GM19438 (cell line): ENCODE measurements at regions not wholly inside any gene's neighbourhood (a gene's known extent, or its start where the extent isn't known, plus 50 kb on each side); places are given as distances from the start of the nearest gene placed in this dataset.

ENCODE experiments used
- ATAC-seq: cut with Tn5 transposase; IDR thresholded peaks from one replicate; pipeline ENCODE4 v1.9.1; 2021; ENCODE audit warnings: low read depth; ENCODE audit not compliant: unreplicated experiment

DNA sequence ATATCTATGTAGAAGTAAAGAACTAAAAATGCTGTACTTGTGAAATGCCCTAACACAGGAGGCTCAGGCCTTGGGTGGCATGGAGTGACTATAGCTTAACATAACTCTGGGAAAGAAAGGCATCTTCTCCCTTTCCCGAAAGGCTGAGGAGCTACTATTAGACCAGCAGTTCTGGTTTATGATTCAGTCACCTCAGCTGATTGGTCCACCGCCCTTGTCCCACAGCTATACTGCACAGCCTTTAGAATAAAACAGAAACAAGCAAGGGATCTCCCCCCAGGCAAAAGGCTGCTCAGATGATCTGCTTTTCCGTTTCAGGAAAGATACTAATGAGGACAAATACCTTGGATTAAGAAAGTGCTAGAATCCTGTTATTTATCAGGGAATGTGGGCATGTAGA is 171.3 kb downstream of the SNCA start:
- ATAC-seq: no peak

DNA sequence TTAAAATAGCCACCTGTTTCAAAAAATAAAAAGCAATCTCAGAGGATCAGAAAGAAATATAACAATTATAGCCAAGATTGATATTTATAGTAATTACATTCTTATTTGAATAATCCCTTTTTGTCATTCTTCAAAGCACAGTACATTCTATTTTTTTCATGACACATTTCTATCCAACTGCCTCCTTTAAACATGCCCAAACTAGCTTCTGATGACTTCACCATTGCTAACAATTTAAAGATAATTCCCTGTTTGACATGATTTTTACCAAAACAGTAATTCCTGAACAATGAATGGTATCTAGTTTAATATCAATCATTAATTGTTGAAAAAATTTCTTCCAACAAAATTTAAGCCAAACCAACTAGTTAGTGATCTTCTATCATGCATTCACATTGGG is 172.4 kb downstream of the SNCA start:
- no peak for ATAC-seq

DNA sequence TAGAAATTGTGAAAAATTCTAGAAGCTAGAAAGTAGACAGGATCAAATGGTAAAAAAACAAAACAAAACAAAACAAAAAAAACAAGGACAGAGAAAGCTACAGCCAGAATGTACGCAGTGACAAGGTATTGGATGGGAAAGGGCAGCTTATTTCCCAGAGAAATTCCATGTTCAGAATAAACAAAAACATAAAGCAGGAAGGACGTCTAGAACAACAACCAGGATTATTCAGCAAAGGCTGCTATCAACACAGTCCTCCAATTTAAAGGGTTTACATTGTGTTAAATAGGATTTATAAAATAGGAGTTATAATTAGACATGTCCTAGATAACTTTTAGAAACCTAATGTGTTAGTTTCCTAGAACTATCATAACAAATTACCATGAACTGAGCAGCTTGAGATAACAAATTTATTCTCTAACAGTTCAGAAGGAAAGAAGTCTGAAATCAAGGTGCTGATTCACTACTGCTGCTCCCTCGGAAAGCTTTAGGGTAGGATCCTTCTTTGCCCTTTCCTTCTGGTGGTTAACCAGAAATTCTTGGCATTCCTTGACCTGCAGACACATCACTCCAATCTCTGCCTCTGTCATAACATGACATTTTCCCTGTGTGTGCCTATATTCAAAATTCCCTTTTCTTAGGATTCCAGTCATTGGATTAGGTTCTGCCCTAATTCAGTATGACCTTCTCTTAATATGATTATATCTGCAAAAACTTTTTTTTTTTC is 175.6 kb downstream of the SNCA start:
- no peak for ATAC-seq

DNA sequence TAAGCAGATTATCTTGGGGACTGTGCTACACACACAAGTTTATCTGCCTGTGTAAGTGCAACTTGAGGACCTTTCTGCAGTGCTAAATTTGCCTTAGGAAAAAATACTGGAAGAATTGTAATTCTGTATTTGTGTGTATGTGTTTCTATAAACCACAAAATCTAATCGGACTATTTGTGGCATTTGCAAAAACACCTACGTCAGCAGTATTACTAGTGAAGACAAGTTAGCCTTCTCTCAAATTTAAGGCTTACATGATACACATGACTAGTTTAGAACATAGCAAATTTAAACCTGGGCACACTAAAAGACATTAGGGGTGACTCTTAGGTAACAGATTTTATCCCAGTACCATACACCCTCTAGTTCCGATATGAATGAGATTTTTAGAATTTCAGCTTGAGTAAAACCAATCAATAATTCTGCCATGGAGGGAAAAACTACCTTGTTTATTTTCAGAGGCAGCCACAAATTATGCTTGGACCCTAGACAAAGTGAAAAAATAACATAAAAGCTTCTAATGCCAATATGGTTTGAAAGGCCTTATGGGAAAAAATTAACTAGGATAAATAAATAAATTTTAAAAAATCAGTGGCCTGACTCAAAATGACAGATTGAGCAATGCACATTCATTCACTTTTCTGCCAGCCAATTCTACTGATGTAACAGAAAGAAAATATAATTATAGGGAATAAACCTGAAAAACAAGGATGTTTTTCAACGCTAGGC is 176.4 kb downstream of the SNCA start:
- ATAC-seq: no peak

DNA sequence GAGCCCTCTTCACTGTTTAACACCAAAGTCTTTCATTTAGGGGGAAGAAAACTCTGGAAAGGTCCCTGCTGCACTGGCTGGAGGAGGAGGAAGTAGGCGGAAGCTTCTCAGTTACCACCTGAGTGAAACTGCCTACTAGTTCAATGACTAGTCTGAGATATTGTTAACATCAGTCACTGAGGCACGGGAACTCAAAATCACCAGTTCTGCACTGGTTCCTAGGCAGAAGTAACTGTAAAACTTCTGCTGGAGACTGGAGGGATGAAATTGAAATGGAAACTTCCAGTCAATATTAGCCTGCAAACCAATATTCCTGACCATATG is 178.3 kb downstream of the SNCA start:
- ATAC-seq: peak; percentile 70

DNA sequence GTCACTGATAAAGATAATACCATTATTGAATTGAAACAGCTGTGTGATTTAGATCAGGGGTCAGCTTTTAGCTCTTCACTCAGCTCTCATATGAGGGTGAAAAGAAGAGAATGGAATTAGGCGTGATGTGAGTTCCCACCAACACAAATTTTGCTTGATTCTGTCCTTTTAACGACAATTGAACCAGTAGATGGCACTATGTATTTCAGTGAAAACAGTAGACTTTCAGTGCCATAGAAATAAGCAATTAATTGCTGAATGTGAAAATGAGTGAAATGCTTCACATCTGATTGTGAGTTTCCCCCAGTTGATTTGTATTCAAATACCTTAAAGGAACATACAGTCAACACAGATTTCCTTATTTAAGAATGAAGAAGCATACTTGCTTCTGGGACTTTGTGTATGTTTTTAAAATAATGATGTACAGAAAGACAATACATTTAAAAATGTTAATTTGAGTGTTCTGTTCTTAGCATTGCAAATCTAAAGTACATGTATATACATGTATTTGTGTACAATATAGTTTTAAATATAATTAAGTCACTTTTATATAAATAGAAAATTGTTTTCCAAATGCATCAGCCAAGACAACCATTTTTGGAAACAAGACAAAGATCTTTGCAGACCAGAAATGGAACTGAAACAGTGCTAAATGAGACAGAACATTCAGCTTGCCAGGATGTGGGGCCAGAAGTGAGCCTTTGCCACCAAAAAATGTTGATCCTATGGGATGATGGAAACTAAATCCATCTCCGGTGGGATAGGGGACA is 178.8 kb downstream of the SNCA start:
- ATAC-seq: peak; percentile 51

DNA sequence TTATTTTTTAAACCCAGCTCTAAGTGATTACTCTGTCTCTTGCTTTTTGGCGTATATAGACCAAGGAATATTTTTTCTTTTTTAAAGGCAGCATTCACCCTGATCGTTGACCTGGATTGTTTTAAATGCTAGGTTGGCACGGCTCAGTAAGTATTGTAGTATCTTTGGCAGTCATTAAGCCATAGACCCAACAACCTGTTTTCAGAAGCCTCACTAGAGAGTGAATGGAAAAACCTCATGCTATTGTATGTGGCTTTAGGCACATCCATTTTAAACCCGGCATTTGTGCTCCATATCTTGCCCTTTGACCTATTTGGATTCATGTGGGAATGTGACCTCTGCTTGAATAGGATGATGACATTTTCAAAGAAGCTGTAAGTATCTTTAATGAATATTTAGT is 183.9 kb downstream of the SNCA start:
- no peak for ATAC-seq

DNA sequence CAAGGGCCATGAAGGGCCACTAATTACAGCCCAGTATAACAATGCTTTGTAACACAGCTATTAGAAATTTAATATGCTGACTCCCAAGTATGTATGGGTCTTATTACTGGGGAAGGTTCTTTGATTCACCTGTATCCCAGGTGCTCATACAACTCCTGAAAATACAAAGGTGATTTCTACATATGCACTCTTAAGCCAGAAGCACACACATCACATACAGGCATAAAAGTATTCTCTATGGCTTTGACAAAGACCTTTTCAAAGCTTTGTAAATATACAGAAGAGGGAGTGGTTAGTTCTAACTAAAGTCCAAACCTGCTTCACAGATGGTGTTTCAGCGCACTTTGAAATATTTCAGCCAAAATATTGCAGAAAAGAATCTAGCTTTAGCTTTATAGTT is 191.5 kb downstream of the SNCA start:
- ATAC-seq: no peak

DNA sequence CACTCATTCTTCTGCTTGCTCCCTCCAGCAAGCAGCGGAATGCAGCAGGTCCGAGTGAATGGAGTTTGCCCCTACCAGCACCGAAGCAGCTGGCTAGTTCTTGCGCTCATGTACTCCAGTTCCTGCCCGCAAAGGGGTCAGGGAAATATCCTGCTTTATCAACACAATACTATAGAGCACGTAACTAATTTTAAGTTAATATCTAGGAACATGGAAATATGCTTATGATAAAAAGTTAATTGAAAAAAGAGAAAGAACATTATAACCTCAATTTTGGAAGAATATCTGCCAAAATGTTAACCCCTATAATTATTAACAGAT is 195.6 kb downstream of the SNCA start:
- no peak for ATAC-seq

DNA sequence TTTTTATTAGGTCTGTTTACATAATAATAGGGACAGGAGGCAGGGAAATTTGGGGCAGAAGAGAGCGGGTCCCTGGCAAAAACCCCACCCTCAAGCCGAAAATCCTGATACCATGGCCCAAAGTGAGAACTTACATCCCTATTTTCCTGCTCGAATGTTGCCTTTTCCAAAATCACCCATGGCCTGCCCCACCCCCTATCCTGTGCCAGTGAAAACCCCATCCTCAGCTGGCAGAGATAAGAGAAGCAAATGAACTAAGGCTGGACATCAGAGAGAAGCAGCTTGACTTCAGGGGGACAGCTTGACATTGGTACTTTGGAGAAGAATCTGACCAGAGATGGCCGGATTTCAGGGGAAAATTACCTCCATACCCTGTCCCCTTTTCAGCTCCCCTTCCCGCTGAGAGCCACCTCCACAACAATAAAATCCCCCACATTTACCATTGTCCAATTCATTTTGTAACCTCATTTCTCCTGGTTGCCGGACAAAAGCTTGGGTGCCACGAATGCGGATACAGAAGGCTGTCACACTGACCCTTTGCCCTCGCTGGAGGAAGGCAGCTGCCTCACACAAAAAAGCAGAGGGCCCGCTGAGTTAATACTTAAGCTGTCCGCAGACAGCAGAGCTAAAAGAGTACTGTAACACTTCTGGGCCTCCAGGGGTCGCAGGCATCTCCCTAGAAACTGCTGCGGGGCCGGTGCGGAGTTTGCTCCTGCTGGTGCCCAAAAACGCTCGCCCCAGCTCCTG is 196.2 kb downstream of the SNCA start:
- peak; percentile 98 for ATAC-seq

DNA sequence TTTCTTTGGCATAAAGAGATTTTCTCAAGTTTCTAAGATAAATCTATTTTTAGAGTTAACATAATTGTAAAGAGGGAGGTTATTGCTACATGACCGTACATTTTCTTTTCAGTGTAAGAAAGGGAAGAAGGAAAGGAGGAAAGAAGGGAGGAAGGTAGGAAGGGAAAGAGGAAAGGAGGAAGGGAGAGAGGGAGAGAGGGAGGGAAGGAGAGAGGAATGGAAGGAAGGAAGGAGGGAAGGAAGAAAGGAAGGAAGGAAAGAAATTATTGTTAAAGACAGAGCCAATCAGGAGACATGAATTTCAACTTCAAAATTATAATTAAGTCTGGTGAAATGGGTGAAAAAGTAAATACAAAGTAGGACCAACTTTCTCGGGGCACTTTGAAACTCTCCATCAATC is 197.6 kb downstream of the SNCA start:
- ATAC-seq: no peak

DNA sequence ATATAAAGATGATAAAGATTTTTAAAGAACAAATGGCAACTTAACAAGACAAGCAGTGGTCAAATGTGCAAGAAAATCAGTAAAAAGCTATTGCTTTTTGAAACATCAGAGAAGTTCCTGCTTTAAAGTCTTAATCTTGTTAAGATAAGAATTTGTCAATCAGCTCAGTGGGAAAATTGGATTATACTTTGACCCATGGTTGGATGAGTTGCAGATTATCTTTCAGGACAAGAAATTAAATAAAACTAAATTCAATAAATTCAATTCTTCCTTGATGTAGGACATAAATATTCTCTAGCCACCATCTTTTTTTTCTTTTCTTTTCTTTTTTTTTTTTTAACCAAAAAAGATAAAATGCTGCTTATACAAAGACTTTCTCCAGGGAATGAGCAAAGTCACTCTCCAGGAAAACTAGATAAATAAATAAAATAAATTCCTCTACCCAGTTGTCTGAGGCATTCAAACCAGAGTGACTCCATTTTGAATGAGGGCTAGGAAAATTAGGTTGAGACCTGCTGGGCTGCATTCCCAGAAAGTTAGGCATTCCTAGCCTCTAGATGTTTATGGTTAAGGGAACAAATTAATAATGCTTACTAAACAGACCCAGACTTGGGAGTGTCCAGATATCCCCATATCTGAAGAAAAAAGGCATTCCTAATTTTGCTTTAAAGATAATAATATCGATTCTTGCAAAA is 211.2 kb downstream of the SNCA start:
- no peak for ATAC-seq

DNA sequence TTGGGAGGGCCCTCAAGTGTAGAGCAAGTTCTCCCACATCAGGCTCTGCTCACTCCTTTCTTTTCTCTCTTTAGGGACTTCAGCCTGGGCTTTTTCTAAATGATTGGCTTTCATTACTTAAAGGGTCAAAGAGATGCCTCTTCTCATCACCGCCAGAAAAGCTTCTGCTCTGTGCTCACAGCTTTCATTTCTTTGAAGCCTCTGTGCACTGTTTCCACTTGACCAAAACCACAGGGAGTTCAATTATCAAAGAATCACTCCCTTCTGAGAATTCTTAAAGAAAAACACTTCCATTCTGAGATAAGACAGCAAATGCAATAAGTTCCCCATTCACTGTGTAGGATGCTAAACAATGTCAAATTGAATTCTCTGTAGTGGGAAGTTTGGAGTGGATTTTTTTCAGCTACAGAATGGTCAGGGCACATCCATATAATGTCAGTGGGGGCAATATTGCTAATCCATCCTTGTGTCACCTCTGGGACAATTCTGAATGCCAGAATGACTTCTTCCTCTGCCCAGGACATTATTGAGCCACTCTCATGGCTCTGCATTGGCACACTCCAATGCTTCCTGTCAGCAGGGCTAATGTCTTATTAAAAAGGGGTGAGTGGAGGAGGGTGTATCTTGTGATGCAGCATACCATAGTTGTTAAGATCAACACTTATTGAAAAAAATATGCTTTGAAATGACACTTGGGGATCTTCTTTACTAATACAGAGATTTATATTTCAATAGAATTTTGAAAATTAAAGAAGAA is 217.6 kb downstream of the SNCA start:
- ATAC-seq: no peak

DNA sequence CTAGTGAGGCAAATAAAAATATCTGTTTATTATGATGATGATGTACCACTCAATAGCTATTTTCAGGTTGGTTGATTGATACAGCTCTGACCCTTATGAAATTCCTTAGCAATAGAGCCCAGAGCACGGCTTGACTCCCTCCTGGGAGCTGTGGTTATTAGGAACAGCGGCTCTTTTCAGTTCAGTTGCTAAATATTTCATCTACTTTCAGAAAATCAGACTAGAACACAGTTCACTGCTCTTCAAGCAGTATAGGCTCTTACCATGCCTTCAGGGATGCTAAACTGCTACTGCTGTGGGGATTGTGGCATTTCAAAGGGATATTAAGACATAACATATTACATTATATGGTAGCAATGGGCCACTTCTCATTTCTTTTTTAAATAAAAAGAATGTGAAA is 218.8 kb downstream of the SNCA start:
- no peak for ATAC-seq

DNA sequence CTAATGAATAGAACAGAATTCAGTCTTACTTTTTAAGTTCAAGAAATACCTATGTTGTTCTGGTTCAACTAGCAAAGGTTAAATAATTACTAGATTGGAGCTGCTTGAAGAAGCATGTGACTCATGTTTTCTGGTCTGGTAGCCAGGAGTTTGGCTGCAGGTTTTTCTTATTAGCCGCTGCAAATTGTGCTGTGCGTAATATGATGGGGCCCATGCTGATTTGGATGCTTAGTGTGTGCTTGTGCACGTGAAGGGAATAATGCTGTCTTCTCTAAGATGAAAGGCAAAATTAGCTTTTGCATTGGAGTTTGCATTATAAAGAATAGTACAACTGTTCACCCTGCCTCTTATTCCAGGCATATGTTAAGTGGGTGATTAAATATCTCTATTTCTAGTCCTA is 219.6 kb downstream of the SNCA start:
- peak; percentile 46 for ATAC-seq

DNA sequence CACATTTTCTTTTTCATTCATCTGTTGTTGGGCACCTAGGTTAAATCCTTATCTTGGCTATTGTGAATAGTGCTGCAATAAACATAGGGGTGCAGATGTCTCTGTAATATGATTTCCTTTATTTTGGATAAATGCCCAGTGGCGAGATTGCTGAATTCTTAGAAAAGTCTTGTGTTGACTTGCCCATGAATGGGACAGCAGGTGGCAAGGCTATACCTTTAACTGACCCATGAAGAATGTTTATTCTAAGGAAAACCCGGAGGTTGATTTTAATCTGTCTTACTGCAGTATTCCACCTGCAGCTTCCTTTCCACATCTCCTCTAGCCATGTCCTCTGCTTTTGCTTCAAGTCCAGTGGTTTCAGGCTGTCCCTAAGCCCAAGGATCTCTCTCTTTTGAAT is 220.6 kb downstream of the SNCA start:
- ATAC-seq: no peak

DNA sequence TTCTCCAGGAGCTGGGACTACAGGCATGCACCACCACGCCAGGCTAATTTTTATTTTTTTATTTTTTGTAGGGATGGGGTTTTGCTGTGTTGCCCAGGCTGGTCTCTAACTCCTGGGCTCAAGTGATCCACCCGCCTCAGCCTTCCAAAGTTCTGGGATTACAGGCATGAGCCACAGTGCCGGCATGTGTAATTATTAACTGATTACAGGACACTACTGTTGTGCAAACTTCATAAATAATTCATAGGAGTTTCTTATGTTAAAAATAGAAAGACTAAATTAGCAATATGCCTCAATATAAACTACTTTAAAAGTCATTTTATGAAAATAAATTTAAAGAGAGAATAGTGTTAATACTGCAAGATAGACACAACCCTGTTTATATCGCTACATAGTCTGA is 221.9 kb downstream of the SNCA start:
- ATAC-seq: no peak

DNA sequence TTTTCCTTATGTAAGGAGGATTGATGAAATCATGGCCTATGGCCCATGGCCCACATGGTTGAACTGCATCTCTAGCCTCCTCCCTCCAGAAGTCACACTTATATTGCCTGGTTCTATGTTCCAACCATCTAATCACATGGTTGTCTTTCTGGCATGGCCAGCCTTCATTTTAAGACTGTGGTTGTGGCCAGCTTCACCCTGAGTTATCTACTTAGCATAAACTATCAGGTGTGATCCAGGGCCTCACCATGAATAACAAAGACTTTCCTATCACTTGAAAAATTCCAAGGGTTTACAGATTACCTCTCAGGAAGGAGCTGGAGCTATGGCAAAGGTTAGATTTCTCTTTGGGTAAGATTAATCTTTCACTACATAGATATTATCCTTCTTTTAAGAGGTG is 222.8 kb downstream of the SNCA start:
- ATAC-seq: no peak

DNA sequence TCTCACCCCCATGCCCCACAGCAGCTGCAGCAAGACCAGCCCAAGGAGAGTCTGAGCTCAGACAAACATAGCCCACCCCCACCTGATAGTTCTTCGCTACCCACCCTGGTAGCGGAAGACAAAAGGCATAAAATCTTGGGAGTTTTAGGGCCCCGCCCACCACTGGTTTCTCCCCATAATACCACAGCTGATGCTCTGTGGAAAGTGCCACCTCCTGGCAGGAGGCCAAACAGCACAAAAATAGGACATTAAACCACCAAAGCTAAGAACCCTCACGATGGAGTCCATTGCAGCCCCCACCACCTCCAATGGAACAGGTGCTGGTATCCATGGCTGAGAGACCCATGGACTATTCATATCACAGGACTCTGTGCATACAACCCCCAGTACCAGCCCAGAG is 226.7 kb downstream of the SNCA start:
- ATAC-seq: no peak

DNA sequence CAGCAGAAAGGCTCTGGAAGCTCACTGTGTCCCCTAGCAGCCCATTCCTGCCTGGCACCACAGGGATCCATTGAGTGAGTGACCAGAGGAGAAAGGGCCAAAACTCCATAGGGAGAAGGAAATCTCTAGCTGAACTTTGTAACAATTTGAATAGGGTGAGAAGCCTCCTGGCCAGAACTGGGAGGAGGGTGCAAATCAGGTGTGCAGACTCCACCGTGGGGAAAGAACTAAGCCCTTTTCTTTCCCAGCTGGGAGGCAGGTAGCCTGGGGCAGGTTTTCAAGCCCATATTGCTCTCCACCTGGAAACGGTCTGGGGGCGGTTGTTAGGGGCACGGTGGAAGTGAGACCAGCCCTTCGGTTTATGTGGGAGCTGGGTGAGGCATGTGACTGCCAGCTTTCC is 227.2 kb downstream of the SNCA start:
- ATAC-seq: no peak
